Activated CD4-positive, CD25-positive, alpha-beta regulatory T cell treated with anti-CD3 and anti-CD28 coated beads, Interleukin-2, amount 50 U/mL, for 24 hours (primary cell): ENCODE measurements at regions not wholly inside any gene's neighbourhood (a gene's known extent, or its start where the extent isn't known, plus 50 kb on each side); places are given as distances from the start of the nearest gene placed in this dataset.

Experiments
- ATAC-seq, 2 donors: fragments of 150-1000 bp; cut with Tn5 transposase; one replicate each; pipeline ENCODE4 v1.10.0; 2021; ENCODE audit warnings: mild to moderate bottlenecking in 1 of 2, moderate library complexity in 1 of 2

DNA sequence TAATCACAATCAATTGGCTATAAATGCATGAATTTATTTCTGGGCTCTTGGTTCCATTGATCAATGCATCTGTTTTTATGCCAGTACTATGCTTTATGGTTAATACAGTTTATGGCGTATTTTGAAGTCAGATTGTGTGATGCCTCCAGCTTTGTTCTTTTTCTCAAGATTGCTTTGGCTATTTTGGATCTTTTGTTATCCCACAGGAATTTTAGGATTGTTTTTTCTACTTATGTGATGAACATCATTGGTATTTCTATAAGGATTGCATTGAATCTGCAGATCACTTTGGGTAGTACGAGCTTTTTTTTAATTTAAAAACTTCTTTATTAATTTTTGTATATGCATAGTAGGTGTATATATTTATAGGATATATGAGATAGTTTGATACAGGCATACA, 338.7 kb upstream of the IGFBP7 start:
- ATAC-seq, result no peak

DNA sequence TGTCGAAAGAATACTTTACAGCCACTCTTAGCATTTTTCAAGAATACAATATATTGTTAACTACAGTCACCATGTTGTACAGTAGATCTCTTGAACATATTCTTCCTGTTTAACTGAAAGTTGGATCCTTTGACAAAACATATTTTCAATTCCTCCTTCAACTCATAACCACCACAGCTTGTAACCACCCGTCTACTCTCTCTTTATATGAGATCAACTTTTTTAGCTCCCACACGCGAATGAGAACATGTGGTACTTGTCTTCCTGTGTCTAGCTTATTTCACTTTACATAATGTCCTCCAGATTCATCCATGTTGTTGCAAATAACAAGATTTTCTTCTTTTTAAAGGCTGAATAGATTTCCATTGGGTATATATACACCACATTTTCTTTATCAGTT, 338.3 kb upstream of the IGFBP7 start:
- no peak for ATAC-seq

DNA sequence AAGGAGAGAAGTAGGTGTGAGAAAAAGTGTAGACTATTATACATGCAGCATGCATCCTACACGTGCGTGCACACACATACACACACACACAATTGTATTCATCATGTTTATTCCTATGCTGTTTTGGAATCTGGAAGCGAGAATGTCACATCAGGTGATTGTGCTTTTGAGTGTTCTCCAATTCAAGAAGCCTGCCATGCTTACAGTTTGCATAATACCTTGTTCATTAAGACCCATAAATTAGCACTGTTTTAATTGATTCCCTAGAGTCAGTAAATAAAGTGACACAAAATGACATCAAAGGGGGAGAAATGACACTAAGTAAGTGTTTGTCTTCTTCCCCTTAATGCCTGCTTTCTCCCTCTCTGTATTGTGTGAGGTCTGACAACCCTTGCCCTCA, 336.1 kb upstream of the IGFBP7 start:
- ATAC-seq, result no peak

DNA sequence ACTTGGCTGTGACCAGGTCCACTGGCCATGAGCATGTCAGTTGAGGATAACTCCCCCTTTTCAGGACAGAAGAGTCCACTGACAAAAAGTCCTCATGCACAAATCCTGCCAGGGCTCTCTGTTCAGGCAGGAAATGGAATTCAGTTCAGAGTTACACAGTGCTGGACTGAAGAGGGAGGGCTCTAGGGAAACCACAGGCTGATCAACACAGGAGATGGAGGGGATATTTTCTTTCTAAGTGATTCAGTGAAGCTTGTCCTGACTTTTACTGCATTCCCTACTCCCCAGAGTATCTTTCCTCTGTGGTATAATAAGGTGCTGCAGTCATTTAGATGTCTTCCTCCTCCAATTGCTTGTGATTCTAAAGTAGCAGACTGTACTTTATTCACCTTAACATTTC, 335.5 kb upstream of the IGFBP7 start:
- no peak for ATAC-seq

DNA sequence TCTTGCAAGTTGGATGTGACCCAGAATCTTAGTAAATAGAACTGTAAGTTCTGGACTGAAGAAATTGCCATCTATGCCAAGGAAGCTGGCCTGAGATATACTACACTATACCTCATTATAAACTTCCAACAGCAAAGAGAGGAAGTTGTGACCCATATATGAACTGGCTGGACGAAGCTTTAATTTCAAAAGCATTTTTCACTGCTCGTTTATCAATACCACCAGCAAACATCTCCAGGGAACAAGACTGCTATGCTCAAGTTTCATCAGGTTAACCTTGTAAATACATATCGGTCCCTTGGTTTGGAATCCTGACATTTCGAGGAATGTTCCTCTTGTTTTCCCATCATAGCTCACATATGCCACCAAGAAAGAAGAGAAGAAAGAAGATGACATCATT, 334.5 kb upstream of the IGFBP7 start:
- no peak for ATAC-seq

DNA sequence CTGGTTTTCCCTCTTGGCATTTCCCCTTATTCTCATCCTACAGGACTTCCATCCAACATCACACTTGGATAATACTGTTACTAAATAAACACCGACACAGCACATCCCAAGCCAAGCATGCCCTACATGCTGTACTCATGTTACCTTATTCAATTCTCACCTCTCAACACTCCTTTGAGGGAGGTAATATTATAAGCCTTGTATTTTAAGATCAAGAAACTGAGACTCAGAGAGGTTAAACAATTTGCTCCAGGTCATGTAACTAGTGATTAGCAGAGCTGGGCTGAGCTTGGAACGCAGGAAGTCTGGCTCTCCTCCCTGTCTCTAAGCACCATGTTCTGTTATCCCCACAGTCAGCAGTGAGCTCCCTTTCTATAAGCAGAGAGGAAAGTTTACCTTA, 333.6 kb upstream of the IGFBP7 start:
- ATAC-seq, result no peak

DNA sequence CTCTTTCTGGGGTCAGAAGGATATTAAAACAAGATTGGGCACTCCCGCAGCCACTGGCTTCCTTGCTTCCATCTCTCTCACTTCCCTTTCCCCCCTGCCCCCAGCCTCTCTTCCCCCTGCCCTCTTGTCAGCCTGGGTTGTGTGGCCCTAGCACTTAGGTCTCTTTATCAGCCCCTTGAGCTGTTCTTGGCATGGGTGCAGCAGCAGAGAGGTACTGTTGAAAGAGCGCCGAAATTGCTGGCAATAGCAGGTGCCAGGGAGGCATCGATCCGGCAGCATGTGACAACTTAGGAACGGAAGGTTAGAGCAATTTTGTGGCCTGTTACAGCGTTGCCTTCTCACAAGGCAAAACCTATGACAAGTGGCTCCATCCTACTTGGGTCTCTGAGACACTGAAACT, 333.1 kb upstream of the IGFBP7 start:
- ATAC-seq, result no peak

DNA sequence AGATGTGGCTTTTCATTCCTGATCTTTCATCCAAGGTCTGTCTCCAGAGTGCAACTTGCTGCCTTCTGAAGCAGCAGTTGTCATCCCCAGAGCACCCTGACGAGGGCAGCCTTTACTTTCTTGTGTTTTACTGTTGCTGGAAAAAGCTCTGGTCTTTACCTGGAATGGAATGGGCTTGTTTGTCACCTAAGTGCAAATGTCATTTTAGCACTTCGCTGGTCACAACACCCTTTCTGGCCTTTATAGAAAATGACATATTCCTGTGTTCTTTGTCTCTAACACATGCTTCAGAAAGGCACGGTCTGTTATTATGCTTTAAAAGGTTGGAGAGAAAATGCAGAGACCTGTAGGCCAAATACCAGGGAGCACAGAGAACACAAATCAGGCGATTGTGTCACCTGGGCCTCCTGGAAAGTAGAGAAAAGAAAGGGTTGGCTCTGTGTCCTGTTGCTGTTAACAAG, 332.7 kb upstream of the IGFBP7 start:
- ATAC-seq, result no peak

DNA sequence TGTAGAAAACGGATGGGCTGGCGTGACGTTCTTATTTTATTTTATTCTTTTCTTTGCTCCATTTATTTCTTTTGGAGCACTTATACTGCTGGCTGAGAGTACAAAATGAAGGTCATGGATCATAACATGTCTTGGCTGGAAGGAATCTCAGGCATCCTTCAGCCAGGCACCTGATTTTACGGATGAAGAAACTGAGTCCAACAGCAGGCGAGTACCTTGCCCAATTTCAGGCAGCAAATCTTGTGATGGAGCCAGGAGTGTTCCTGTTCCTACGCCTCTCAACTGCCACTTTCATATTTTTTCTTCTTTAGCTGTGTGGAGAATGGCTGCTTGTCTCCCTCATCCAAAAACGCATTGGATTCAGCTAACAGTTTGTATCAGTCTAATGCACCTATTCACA, 332.1 kb upstream of the IGFBP7 start:
- ATAC-seq, result no peak

DNA sequence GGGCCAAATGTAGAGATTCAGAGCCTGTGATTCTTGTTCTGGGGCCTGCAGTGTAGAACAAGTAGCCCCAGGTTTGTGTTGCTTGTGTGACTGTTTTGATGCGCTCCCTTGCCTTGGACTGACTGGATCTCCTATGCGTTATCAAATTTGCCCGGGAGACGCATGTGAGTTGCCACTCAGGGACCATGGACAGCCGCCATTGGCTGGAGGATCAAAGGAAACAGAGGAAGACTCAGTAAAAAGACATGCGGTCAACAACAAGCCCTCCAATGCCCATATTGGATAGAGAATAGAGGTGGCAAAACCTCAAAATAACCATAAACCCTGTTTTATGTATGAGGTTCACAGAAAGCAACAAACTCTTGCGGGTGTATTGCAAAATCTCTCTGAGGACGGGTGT, 327.5 kb upstream of the IGFBP7 start:
- ATAC-seq, result no peak

DNA sequence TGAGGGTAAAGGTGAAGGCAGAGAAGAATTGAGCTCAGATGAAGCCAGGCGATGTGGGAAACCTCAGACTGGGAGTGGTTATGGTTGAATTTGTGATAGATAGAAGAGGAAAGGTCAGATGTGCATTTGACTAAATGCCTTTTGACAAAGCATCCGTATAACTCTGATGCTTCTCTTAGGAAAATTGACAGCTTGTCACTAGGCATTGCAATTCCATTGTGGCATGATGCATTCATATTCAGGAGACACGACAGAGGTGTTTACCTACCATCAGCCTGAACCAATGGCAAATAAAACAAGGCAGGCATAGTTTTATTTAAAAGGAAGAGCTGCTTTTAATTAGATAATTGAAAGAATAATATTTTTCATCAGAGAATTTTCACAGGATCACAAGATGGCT, 325.1 kb upstream of the IGFBP7 start:
- no peak for ATAC-seq

DNA sequence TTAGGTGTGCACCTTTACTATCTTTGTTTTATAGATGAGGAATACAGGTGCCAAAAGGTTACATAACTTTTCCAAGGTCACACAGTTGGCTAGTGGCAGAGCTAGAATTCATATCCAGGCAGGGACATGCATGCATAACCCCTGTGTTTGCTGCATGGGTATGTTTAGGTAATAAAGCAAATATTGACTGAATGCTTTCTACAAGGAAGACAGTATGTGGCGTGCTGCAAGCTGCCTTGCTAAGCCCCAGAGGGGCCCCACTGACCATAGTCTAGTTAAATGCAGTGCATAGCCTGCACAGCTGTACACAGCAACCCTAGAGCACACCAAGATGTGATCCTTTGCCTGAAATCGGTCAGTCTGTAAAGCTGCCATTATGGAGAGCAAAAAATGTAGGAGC, 320.5 kb upstream of the IGFBP7 start:
- ATAC-seq, result no peak

DNA sequence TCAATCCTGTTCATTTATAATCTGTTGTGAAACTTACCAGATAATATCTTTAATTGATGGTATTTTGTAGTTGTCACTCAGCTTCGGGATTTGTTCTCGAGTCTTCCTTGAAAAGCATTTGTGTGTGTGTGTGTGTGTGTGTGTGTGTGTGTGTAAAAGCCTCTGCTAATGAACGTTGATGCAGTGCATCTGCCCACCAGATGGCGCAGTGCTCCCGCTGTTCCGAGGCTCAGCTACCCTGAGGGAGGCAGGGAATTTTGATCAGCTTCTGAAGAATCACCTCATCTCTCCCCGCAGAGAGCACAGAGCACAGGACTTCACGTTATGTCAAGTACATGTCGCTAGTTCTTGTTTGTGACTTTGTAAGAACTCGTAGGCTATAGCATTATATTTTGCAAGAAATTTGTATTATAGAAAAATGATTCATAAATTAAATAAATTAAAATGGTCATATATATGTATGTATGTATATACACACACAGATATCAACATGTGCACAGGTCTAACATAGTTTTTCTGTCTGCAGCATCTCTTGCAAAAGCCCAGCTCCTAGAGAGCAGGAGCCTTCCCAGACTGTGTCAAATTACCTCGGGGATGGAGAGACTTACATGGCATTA, 316.7 kb upstream of the IGFBP7 start:
- ATAC-seq, result no peak

DNA sequence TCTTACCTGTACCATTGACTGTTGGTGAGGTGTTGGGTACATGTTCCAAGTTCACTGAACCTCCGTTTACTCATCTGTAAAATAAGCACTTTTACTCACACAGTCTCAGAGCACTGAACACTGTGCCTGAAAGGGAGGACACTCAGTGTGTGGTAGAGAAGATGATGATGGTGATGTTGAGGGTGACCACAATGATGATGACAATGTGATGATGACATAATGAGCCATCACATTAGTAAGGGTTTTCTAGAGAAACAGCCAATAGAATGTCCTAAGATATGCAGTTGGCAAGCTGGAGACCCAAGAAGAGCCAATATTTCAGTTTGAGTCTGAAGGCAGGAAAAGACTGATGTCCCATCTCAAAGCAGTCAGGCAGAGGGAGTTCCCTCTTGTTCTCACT, 315.4 kb upstream of the IGFBP7 start:
- ATAC-seq, result peak in 1 of 2 donors; percentile 38

DNA sequence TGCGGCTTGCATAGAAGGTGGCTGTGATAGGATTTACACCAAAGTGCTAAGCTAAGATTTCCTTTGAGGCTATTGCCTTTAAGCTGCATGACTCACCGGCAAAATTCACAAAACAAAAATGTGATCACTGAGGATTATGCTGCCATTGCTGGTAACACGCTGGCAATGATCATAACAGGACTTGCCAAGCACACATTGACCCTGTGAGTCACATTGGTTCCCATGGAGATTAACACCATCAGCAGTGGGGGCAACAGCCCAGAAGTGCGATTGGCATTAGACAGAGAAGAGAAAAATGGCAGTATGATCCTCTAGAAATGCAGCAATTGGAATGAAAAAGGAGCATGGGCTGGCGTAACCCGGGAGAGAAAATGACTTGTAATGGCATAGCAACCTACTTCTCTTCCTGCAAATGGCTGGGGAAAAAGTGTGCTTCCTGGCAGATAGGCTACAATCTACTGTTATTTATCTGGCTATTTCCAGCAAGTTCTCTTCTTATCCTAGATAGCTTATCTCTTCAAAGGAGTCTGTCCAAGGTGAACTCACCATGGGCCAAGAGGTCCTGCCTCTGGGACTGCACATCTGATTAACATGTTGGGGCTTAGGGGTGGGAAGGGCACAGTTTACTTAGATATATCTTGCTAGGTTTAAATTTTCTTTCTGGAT, 314.2 kb upstream of the IGFBP7 start:
- no peak for ATAC-seq

DNA sequence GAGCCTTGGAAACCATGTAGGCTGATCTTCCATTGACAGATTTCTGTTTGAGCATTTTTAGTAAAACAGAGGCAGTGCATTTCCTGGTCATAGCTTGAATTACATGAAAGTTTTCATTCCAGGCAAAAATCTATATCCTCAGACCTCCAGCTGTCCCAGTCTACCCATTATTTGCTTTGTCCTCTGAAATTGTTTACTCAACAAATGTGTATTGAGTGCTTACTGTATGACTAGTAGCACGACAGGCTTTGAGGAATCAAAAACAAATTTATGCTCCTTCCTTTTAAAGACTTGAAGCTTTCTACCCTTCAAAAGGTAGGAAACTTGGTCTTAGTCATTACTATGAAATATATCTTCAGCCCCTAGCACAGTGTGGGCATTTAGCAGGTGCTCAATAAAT, 307.9 kb upstream of the IGFBP7 start:
- no peak for ATAC-seq

DNA sequence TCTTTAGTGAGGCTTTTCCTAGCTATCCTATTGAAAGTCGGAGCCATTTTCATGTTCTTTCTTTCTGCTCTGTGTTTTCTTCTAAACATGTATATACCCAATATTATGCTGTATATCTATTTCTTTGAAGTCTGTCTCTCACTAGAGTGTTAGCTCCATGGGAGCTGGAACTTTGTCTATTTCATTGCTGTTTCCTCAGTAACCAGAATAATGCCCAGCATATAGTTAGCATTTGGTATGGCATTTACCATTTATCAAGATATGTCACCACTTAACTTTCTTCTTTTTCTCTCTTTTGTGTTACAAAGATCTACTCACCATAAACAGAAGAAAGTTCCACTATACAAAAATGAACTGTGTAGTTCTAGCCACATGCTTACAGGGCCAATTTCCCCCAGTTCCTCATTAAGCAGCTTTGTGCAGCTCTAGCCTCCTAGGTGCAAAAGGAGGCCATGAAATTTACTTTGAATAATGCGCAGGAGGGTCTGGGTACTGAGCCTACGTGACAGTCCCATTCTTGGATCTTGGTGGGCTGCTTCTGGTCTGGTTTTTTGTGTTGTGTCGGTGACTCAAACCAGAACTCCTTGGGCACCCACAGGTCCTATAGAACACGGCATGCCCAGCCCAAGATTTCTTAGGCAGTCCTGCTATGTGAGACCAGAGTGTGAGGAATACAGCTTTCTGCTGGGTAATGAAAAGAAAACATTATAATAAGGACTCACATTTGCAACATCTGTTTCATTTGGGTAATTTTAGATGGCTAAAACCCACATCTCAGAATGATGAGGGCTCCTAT, 302.3 kb upstream of the IGFBP7 start:
- ATAC-seq, result no peak

DNA sequence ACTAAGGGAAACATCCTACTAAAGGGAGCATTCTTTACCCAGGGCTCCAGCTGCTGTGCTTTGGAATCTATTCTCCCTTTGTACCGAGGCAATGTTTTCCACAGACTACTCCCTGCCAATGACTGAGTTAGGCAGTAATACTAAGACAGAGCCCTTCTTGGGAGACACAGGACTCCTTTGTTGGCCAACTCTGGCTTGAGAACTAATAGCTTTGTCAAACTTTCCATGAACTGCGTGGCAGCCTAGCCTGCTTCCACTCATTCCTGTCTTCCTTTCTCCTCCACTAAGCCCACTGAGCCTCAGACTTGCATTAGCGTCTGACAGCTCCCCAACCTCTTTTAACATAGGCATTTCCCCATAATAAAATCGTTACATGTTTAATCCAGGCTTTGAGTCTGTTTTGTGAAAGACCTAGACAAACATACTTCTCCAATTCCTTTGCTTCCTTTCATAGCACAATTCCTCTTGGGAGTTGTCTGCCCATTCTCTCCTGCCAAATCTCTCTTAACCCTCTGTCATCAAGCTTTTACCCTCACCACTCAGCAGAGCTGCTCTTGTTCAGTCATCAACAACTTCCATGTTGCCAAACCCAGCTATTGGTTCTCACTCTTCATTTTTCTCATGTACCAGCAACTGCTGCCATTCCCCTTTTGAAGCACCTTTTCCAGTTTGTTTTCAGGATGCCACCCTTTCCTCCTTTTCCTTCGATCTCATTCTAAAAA, 300.3 kb upstream of the IGFBP7 start:
- no peak for ATAC-seq

DNA sequence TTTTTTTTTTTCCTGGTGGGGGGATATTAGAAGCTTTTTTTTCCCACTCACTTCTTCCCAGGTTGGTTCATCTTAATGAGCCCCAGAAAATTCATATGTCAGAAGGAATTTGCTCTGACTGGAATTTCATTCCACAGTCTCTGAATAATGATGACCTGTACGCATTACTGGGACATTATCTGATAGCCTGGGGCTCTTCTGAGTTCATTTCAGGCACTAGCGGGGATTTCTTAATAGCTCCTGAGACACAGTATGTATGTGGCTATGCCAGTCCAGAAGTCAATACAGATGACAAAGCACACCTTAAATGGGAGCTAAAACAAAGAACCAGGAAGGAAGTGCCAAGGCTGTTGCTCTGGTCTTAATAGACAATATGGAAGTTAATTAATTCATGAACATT, 295.2 kb upstream of the IGFBP7 start:
- no peak for ATAC-seq

DNA sequence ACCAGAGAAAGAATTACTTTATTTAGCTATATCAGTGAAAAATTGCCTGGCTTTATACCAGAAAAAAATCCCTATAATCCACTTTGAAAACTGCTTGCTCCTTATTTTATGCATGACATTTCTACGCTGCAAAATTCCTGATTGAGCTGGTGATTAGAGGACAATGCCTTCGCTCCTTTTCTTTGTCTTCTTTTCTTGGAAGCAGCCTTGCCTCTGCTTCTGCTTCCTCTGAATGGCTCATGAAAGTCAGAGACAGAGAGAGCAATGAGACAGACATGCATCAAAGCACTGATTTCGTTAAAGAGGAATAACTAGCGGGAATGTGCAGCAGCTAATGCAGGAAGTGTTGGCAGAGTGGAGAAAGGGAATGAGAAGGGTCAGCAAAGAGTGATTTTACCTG, 294.3 kb upstream of the IGFBP7 start:
- ATAC-seq, result no peak

DNA sequence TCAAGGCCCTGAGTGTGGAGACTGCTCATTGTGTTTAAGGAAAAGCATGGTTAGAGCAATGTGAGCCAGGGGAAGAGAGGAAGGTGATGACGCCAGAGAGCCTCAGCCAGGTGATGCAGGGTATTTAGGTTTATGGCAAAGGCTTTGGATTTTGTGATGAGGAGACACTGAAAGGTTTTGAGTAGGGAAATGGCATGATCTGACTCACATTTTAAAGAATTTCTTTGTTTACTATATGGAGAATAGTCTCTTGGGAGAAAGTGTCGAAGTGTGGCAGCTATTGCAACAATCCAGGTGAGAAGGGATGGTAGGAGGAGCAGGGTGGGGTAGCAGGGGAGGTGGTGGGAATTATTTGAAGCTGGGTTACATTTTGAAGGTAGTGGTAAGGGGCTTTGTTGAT, 293.4 kb upstream of the IGFBP7 start:
- no peak for ATAC-seq

DNA sequence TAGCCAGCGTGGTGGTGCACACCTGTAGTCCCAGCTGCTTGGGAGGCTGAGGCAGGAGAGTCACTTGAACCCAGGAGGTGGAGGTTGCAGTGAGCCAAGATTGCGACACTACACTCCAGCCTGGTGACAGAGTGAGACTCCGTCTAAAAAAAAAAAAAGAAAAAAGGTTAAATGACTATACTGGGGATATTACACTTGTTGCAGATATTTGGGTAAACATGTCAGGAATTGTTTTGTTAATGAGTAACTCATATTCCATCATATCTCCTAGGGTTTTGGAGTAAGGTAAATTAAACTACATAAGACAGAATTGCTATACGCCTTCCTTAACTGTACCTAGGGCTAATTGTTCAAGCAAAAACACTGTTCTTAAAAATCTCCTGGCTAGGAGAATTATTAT, 291.4 kb upstream of the IGFBP7 start:
- no peak for ATAC-seq

DNA sequence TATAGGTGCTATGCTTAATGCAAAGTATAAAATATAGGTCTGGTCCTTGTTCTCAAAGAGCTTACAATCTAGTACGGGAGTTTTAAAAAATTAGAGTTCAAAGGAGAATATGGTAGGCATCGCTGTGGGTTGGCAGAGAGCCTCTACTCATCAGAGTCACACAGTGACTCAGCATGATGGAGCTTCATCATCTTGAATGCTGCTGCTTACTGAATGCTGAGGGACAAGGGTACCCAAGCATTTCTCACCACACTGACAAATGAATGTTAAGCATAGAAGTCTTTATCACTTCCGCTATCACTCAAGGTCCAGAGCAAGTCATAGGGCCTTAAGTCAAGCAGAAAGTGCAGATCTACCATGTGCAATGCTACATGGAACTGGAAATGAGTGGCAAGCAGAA, 268.6 kb upstream of the IGFBP7 start:
- no peak for ATAC-seq
